CD4-positive, alpha-beta T cell treated with Interleukin-10 for 1 hour (primary cell): ENCODE measurements at regions not wholly inside any gene's neighbourhood (a gene's known extent, or its start where the extent isn't known, plus 50 kb on each side); places are given as distances from the start of the nearest gene placed in this dataset.
"Not testable (repeated sequence)": the region's sequence is repeated elsewhere in the genome, so short reads cannot be mapped to it uniquely, and the experiment has no call there.

Experiments used
- DNase-seq: peaks from one replicate; pipeline ENCODE4 v3.0.0-alpha.2; 2020

DNA sequence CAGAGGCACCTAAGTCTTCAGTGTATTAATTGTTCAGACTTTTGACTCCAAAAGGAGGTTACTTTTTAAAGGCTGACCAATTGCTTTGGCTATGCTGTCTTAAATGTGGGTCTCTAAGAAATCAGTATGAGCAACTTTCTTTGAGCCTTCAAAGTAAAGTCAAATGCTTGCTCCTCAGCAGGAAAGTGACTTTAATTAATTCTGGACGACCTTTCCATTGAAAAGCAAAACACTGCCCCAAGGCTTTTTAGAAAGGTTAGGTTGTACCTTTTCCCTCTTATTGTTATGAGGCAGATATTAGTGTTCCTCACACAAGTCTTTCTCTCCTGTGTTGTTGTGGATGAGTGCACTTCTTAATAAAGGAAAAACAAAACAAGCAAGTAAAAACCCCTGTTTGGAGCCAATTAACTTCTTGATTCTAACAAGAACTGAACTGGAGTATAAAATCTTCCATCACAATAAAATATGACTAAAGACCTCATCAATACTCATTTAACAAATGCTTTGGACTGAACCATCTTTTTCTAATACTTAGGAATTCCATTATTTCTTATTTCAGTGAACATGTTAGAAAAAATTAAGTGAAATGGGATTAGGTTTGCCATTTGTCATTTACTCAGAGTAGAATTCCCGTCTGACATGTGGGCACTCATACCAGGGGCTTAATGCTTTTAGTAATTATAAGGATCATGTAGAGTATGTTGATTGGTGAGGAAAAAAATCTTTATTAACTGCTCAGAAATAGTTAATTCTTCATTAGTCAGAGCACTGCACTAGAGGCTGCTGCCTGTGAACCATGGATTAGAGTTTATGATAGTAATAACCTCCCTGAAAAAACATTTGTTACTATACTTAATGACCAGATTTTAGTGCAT is 159.1 kb upstream of the ZNF608 start:
- DNase-seq = no peak

DNA sequence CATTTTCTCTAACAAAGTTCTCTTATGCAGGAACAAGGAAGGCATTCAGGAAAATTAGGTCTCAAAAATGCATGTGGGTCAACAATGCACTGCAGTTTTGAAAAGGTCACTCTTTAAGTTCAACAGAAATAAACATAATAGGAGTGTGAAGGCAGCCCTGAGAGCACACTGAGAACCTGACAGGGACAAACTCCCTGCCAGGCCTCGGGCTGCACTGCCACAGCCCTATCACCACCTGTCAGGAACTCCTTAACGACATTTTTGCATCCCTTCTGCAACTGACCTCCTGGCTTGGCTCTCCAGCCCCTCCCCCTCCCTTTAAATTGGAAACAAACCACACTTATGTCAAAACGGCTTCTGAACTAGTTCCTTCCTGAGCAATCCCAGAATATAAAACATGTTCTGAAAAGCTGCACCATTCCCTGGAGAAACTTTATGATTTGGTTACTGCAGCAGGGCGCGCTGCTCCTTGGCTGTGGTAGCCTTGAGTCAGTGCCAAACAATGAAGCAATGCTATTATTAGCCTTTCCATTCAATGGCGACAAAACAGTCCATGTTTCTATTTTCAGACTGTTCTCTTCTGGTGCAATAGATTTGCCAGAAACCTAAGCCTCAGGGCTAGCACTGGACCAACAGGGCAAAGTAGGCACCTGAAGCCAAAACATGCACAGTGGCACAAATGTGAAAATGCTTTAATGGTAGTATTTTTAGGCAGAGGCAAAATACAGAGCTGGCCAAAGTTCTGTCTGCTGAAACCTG is 160.1 kb upstream of the ZNF608 start:
- no peak for DNase-seq

DNA sequence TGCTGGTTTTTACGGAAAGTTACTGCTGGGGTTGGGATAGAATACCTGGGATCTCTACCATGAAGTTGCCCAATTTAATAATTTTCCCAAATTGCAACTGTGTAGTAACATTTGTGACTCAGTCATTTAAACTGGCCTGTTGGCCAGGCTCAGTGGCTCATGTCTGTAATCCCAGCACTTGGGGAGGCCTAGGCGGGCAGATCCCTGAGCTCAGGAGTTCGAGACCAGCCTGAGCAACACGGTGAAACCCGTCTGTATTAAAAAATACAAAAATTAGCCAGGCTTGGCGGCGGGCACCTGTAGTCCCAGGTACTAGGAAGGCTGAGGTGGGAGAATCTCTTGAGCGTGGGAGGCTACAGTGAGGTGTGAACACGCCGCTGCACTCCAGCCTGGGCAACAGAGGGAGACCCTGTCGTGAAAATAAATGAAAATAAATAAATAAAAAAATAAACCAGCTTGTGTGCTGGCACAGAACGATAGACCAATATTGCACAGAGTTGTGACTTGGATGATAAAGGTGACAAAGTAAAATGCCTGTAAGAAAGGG is 160.7 kb upstream of the ZNF608 start:
- no peak for DNase-seq

DNA sequence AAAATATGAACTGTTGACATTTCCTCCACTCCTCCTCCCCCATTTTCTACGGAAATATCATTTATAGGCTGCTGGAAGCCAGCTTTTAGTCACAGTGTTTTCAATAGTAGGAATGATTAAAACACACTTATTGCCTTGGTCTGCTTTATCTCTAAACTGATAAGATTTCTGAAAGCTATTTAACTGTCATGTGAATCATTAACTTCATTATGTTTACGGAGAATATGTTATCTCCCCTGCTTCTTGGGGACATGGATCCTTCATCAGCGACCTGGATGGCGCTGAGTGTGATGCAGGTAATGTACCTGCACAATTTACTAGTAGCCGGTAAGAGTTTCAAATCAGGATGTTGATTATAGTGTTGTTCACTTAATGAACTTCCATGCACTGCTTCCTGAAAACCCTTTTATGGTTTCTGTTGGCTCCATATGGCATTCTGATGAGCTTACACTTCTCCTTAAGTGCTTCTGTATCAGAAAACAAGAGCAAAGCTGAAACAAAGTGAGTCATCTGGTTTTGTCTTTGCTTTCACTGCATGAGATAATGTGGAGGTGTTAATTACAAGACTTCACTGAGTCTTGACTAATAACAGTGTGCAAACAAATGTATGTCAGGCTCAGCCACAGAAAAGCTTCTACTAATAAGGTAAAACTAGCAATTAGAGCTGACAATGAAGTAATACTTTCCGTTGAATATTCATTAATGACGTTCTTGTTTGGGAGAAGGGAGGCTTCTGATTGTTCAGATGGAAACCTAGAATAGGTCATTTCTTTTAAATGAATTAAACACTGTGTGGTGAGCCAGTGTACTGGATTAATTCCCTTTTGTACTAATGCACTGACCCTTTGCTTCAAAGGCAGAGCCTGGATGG is 162.4 kb upstream of the ZNF608 start:
- no peak for DNase-seq

DNA sequence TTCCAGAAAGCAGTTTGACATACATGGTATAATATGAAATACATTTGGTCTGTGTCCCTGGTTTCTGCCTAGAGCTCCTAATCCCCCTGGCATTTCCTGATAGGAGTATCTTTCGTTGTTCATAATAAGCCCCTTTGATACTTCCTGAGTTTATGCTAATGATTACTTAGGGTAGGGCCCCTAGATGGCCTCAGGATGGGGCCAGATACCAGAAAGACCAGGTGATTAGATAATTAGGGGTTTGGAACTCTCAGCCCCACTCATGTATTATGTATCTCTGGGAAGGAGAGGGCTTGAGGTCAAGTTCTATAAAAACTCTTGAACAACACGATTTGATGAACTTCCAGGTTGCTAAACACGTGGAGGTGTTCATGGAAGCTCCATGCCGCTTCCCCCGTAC is 163.3 kb upstream of the ZNF608 start:
- no peak for DNase-seq

DNA sequence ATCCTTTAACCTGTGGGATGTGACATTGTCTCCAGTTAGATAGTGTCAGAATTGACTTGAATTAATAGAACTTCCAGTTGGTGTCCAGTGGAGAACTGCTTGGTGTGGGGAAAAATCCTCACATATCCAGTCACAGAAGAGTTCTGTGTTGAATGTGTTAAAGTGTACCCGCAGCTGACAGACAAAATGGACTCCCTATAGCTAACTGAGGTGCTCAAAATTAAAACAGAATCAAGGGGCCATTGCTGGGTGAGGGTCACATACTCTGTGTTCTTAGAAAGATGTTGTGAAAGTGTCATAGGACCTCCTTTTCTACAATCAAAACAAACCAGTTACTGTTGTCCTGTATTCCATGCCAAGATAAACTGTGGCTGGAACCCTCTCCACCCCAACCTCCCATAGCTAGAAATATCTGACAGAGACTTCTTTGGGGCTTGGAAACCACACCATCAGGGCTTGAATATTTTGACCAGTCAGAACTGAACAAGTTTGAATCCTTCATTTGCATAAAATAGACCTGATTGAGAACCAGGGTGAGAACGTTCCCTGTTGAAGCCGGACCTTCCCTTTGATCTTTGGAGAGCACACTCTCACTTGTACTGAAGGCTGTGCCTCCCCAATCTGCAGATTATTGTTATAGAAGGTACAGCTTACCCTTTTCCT is 164.0 kb upstream of the ZNF608 start:
- no peak for DNase-seq

DNA sequence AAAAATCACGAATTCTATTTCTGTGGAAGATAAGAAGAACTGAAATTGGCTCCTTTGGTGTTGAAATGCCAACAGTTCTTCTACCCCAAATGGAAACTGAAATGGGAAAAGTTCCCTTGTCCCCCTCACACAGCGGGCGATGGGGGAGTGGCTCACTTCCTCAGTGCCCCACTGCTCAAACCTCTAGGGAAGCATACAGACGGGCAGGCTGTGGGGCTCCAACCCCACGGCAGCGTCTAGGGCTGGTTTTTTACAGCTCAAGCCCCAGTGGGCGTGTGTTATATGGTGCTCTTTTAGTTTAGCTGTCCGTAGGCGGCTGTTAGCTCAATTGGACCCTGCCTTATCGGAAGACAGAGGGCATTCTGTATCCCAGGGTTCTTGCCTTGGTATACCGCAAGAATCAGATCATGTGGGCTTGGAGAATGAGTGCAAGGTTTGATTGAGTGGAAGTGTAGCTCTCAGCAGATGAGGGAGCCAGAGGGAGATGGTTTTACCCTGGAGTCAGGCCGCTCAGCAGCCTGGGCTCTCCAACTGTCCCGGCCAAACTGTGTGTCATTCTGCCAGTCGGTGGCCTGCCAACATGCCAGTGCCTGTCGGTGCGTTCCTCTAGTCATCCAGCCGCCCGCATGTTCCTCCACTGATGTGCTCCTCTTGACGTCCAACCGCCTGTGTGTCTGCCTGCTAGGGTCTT is 166.3 kb upstream of the ZNF608 start:
- DNase-seq = no peak

DNA sequence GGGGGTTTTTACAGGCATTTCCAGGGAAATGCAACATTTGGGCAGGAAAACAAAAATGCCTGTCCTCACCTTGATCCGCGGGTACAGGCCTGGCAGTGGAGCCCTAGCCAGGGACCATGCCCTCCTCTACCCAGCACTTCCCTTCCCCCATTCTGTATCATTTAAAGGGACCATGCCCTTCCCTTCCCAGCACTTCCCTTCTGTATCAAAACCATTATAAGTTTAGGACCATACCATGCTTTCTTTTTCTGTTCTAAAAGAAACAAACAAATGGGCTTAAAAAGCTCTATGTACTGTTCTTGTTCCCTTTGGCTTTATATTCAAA is 166.9 kb upstream of the ZNF608 start:
- DNase-seq = no peak

DNA sequence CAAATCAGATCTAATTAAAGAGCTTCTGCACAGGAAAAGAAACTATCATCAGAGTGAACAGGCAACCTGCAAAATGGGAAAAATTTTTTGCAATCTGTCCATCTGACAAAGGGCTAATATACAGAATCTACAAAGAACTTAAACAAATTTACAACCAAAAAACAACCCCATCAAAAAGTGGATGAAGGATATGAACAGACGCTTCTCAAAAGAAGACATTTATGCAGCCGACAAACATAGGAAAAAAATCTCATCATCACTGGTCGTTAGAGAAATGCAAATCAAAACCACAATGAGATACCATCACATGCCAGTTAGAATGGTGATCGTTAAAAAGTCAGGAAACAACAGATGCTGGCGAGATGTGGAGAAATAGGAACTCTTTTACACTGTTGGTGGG is 169.9 kb upstream of the ZNF608 start:
- DNase-seq = not testable (repeated sequence)

DNA sequence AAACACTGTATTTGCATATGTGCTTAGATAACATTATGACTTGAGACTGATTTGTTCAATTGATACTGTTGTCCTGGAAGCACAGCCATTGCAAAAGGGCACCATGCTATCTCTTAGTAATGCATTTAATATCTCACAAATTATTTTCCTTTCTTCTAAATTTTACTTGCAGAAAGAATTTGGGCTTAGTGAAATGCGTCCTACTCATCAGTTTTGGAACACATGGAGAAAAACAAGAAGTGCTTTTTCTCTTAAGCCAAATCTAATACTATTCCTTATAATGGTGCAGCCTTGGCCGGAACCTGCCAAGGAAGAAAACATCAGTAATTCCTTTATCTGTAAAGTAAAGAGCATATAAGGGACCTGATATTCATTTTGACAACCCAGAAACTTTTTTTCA is 172.2 kb upstream of the ZNF608 start:
- DNase-seq = no peak

DNA sequence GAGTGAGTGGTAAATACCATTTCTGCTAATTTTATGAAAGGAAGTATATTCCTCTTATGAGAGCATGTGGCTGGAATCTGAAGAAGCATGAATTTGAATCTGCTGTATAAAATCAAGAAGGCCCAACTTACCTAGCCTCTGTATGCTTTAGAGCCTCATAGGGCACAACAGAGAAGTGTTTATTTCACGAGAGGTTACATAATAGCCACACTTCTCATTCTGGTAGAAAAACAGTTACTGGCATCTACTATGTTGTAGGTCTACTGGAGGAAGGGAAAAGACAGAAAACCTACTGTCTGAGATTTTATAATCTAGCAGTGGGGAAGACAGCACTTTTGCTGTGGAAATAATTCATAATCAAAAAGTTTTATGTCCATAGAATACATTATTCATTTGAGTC is 172.6 kb upstream of the ZNF608 start:
- DNase-seq = no peak

DNA sequence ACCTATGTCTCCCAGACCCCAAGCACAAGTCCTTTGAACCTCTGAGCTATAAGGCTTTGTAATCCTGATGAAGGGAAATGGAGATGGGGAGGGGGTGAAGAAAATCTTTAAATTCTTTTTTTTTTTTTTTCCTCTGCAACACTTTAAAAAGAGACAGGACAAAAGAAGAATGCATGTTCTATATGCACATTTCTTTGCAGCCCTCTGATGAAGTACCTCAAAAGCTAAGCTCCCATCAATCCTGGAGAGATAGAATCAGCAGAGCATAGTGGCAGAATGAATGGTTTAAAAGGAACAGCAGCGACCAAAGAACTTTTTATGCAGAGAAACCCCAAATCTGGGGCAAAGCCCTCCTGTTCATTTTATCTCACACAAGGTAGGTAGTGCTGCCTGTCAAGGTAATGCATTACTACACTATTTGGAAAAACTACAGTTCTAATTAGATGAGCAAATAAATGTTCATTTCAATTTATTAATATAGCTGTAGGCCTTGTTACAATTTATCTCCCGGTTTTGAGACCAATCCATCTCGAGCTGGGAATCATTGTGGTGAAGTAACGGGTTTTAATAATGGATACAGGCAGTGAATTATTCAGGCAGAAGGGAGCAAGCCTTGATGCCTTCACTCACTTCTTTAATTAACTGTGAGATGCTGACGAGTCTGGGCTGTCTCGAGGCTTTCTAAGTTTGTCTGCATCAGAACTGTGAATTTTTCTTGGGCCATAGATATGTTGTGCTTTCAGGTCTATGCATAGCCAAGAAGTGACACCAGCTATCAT is 173.5 kb upstream of the ZNF608 start:
- DNase-seq = no peak

DNA sequence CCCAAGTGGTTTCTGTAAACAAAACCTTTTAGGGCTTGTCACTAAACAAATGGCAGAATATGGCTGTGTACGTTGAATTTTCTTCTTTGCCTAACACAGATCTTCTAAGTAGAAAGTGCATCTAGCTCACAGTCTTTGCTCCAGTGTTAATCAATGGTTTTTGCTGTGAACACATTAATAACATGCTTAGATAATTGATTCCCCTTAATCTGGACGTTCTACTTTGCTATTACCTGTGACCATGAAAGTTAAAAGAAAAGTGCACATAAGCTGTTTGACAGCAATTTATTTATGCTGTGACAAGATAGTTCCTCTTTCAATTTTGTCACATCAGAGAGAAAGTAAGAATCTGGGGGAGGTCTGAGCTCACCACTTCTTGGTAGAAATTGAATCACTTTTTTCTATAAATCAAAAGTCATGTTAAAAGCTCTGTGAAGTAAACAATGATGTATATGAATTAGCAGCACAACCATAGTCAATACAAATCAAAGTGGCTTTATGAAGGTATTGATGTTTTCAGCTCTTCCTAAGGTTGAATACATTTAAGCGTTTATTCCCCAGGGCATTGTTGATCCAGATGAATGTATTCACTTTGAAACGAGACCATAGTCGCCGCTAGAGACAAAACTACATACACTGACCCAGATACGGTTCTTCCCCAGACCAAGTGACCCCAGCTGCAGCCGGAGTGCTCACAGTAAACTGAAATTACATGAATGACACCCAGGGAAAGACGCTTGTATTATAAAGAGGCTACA is 174.6 kb upstream of the ZNF608 start:
- no peak for DNase-seq

DNA sequence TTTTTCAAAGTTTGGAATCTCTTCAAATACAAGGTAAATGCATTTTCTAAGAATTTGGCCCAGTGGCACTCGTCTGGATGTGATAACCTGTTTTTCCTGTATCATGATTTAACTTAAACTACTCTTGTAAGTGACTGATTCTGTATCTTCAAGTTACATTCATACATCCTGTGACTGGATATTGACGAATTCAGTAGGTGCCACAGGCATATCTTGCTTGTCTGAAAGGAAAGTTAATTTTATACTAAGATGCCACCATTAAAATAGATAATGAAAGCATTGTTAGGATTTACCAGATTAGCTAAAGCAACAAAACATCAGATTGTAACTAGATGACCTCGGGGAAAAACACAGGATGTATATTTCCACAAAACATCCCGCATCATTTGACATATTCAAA is 175.3 kb upstream of the ZNF608 start:
- DNase-seq = no peak

DNA sequence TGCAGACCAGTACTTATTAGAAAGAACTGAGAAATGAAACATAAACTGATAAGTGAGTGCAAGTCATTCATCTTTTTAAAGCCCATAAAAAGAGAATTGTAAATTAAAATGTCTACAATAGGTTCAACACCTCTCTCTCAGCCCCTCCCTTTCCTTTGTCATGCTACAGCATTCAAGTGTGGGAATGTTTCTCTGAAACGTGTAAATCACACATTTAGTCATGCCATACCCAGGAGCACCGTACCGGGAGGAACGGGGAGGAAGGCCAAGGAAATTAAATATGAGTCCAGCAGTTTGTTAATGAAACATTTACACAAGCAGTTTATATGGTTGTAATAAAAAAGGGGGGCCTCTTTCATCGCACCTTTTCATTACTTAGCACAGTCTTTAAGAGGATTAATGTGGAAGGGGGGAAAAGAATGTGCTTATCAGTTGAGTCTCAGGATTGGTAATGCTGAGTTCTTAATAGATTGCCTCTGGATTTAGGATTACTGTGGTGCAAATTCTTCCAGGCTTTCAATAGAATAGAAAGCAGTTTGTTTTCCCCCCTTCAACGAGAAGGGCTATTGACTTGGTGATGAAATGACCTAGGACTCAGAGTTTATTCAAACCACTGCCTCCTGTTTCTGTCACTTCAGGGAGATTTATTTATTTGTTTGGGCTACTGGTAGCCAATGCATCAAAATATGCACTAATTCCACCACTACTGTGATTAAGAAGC is 176.0 kb upstream of the ZNF608 start:
- DNase-seq = no peak

DNA sequence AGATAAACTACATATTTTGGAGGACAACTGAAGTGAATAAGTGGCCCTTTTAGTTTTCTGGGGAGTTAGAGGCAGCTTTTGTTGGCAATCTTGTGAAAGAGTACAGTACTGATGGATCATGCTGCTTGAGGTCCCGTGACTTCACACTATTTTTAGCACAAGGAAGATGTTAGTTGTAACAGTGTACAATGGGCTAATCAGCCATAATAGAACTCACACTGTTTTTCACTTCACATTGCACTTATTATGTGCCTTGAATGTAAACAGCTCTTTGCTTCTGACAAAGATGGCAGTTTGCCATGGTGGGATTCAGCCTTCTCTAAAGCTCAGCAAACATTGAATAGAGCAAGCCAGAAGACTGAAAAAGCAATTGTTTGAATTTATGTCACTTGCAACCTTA is 176.7 kb upstream of the ZNF608 start:
- no peak for DNase-seq

DNA sequence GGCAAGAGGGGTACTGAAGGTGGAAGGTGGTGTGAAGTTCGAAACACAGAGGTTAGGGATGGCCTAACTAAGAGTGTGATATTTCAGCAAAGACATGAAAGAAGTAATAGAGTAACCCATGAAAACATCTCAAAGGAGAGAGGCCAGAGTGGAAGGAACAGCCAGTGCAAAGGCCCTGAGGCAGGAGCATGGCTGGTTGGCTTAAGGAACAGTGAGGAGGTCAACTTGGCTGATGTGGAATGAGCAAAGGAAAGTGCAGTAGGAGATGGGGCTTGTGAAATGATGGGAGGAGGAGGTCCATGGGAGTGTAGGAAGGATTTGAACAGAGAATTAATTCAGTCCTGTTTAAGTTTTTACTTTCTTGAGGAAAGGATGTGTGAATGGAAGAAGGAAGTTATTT is 178.3 kb upstream of the ZNF608 start:
- DNase-seq = no peak

DNA sequence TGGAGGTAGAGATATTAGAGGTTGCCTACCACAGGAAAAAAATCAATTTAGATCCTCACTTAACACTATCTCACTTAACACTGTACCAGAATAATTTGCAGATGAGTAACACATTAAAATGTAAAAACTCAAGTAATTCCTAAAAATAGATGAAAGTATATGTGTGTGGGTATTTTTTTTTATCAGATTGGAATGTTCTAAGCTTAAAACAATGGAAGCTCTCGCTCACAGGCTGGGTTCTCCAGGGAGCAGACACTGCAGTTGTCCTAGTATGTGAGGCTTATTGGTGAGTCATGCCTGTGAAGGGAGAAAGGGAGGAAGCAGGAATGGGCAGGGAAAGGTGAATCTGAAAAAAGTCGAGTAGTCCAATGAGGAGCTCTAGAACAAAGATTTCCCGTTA is 181.3 kb upstream of the ZNF608 start:
- no peak for DNase-seq

DNA sequence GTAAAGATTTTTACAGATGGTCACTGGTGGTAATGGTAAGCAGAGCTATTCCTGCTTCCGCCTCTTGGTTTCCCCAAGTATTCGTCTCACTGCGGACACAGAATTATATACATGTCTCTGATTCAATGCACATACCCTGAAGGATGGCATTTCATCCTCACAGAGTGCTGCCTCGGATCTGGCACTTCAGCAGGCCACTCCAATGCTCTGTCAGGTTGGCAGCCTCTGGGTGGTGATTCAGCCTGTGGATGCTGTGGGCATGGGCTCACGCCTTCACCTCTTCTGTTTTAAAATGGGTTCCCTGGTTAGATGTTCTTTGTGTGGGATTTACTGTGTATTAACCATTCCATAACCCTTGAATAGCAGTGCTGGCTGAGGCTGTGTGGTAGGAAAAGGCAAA is 182.6 kb upstream of the ZNF608 start:
- no peak for DNase-seq
